GM12878 (cell line): ENCODE measurements at regions not wholly inside any gene's neighbourhood (a gene's known extent, or its start where the extent isn't known, plus 50 kb on each side); places are given as distances from the start of the nearest gene placed in this dataset.

Experiments
- CBX5 ChIP-seq: sonication (generic); IDR thresholded peaks from 2 replicates; pipeline ENCODE4 v1.6.1; 2016; ENCODE audit warnings: low read depth, moderate library complexity, mild to moderate bottlenecking, inconsistent platforms
- FOXK2 ChIP-seq: fragments of 450-650 bp; IDR thresholded peaks from 2 replicates; pipeline ENCODE4 v1.6.1; 2017; ENCODE audit warnings: mild to moderate bottlenecking, moderate library complexity
- ZSCAN29 ChIP-seq: fragments of 450-650 bp; IDR thresholded peaks from 2 replicates; pipeline ENCODE4 v1.6.1; 2017; ENCODE audit warnings: mild to moderate bottlenecking, moderate library complexity

- TF ChIP-seq ZSCAN29 (no peak), CBX5 (no peak), FOXK2 (no peak)
Measured at GRCh38 chr1:21357161-21357560, 66.9 kb upstream of the ECE1 start.
